Endothelial cell of umbilical vein (primary cell): ENCODE measurements at regions not wholly inside any gene's neighbourhood (a gene's known extent, or its start where the extent isn't known, plus 50 kb on each side); places are given as distances from the start of the nearest gene placed in this dataset.

ENCODE experiments used
- EZH2 ChIP-seq: IDR thresholded peaks from 2 replicates; pipeline ENCODE4 v1.6.1; 2012; ENCODE audit warnings: borderline replicate concordance, low read depth, mild to moderate bottlenecking, moderate library complexity, low read length, inconsistent platforms; ENCODE audit not compliant: severe bottlenecking
- POLR2A ChIP-seq: IDR thresholded peaks from 2 replicates; pipeline ENCODE4 v1.6.1; 2012; ENCODE audit warnings: low read depth, mild to moderate bottlenecking, control low read depth, low read length
- POLR2AphosphoS5 ChIP-seq: IDR thresholded peaks from 2 replicates; pipeline ENCODE4 v1.6.1; 2012; ENCODE audit warnings: low read depth, mild to moderate bottlenecking, control low read depth, low read length, moderate library complexity; ENCODE audit not compliant: insufficient read depth
- TF ChIP-seq, protein P1 (sequence below), 2 donors: IDR thresholded peaks; 1 replicate in 1 of 2; 2 replicates in 1 of 2; pipeline ENCODE4 v1.5.1; 2011; ENCODE audit warnings: low read length in 2 of 2, mild to moderate bottlenecking in 2 of 2, moderate library complexity in 2 of 2, control low read depth in 1 of 2, inconsistent platforms in 1 of 2, low read depth in 1 of 2; ENCODE audit not compliant: insufficient read depth in 1 of 2; ENCODE audit errors: extremely low read depth in 1 of 2

DNA sequence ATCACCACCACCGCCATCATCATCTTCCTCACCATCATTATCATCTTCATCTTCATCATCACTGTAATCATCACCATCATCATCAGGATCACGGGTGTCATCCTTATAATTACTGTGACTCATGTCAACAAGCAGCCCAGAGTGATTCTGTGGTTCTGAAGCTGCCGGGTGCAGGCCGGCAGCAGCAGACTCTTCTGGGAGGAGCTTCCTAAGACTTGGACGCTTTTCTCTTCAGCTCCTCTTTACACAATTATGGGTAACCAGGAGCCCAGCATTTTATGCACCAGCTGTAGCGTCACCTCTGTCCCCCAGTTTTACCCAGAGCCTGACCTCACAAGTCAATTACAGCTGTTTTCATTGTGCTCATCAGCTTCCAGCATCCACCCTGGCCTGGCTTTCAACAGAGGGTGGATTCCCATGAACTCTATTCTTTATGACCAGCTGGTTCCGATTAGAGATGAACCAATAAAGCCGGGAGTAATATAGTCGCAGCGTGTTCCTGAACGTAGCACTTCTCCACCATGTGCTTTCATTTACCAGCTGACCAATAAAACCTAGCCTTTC, 275.8 kb downstream of the FOXL1 start:
- no peak for TF ChIP-seq POLR2A
- no peak for TF ChIP-seq POLR2AphosphoS5
- no peak for TF ChIP-seq EZH2
- TF ChIP-seq, protein P1, sequence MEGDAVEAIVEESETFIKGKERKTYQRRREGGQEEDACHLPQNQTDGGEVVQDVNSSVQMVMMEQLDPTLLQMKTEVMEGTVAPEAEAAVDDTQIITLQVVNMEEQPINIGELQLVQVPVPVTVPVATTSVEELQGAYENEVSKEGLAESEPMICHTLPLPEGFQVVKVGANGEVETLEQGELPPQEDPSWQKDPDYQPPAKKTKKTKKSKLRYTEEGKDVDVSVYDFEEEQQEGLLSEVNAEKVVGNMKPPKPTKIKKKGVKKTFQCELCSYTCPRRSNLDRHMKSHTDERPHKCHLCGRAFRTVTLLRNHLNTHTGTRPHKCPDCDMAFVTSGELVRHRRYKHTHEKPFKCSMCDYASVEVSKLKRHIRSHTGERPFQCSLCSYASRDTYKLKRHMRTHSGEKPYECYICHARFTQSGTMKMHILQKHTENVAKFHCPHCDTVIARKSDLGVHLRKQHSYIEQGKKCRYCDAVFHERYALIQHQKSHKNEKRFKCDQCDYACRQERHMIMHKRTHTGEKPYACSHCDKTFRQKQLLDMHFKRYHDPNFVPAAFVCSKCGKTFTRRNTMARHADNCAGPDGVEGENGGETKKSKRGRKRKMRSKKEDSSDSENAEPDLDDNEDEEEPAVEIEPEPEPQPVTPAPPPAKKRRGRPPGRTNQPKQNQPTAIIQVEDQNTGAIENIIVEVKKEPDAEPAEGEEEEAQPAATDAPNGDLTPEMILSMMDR (IDR thresholded peaks at IDR 0.05; ENCODE audit: extremely low read depth in 1 of 2, insufficient read depth in 1 of 2, low read depth in 1 of 2, low read length in 2 of 2) = no peak
